ES-I3 (cell line): ENCODE measurements at regions not wholly inside any gene's neighbourhood (a gene's known extent, or its start where the extent isn't known, plus 50 kb on each side); places are given as distances from the start of the nearest gene placed in this dataset.

Experiments used
- H3K36me3 ChIP-seq: 2 replicates; pipeline ENCODE4 v1.6.1; 2013; ENCODE audit warnings: mild to moderate bottlenecking, low read length, control low read depth, moderate library complexity; ENCODE audit not compliant: insufficient read depth
- H3K4me1 ChIP-seq: 2 replicates; pipeline ENCODE4 v1.6.1; 2013; ENCODE audit warnings: mild to moderate bottlenecking, control low read depth, low read length; ENCODE audit not compliant: insufficient read depth
- H3K9ac ChIP-seq: 2 replicates; pipeline ENCODE4 v1.6.1; 2013; ENCODE audit warnings: low read depth, mild to moderate bottlenecking, low read length, moderate library complexity
- H3K9me3 ChIP-seq: 2 replicates; pipeline ENCODE4 v1.6.1; 2013; ENCODE audit warnings: mild to moderate bottlenecking, low read length, moderate library complexity; ENCODE audit not compliant: control insufficient read depth, insufficient read depth

DNA sequence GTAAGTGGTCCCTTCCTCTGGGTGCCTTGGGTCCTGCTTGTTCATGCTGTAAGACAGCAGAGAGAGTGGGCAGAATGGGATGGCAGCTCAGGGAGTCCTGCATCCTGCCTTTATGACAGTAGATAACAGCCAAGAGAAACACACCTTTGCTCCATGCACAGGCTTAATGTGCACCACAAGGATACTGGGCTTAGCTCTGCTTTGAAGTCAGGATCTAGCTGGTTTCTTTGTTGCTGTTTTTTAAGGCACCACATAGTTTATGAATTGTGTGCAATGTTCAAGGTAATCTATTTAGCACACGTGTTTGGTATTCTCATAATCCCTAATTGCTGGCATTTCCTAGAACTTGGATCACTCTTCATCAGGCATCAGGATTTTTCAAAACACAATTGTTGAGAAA, 239.5 kb upstream of the DCN start:
- Histone ChIP-seq H3K36me3 (no peaks in the 10 kb centered on the region), H3K4me1 (peaks cover 11% of the 10 kb centered on the region; the same call in 1 of the 2 replicates), H3K9me3 (no peaks in the 10 kb centered on the region), H3K9ac (no peak overlapping the region)

DNA sequence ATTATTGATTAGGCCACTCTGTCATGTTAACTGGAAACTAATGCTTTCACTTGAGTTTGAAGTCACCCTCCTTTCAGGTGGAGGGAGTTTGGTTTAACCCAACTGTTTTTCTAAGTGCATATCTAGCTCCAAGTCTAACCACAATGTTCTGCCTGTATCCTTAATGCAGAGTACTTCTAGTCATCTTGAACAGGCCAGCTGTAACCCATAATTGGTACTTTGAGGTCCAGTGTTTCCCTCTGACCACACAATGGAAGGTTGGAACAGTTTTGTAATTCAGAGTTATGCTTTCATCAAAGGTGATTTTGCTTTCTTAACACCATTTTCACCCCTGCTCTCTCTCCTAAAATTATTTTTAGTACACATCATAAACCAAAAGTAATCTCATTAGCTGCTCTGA, 237.2 kb upstream of the DCN start:
- H3K36me3 ChIP-seq = no peaks in the 10 kb centered on the region
- H3K9ac ChIP-seq = no peak overlapping the region
- peaks cover 11% of the 10 kb centered on the region; the same call in 1 of the 2 replicates for H3K4me1 ChIP-seq

DNA sequence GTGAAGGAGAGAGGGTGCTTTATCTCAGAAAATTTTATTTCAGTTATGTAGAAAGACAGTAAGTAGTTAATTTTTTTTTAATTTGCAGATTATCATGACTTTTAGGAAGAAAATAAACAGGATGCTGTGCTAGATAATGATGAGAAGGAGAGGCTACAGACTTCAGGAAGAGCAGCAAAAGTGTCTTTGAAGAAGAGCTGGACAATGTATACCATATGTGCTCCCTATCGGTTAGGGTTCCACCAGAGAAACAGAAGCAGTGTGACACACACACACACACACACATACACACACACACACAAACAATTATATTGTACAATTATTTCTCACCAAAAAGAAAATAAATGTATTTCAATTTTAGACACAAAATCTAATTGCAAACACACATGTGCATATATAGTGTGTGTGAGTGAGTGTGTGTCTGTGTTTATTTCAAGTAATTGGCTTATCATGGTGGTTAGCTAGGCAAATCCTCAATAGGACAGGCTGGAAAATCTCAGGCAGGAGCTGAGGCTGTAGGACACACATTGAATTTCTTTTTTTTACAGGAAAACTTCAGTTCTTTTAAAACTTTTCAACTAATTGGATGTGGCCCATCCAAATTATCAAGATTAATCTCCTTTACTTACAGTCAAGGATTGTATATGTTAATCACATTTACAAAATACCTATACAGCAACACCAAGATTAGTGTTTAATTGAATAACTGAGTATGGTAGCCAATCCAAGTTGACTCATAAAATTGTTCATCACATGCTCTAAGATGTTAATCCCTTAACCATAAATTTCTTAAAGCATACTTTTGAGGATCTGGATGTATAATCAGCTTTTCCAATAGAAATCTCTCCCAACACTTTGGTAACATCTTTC, 235.8 kb upstream of the DCN start:
- no peak overlapping the region for H3K9ac ChIP-seq
- H3K9me3 ChIP-seq = no peaks in the 10 kb centered on the region
- peaks cover 14% of the 10 kb centered on the region; the same call in 1 of the 2 replicates for H3K4me1 ChIP-seq
- H3K36me3 ChIP-seq = no peaks in the 10 kb centered on the region

More for the DNA sequence above, 237.2 kb upstream of the DCN start:
- H3K9me3 ChIP-seq = no peaks in the 10 kb centered on the region

DNA sequence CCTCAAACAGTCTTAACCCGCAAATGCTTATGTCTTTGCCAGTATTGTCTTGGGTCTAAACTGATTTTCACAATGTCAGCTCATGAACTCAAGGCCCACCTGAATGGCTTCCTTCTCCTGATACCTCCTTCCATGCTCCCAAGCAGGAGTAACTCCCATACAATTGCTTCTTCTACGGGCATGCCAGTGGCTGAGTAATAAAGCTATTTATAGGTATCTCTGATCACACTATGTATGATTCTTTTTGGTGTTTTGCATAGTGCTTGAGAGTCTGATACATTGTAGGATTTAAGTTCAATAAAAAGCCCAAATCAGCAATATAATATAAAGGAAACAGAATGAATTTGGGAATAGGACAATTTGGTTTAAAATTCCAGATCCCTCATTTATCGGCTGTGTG, 235.0 kb upstream of the DCN start:
- no peak overlapping the region for H3K9ac ChIP-seq
- H3K9me3 ChIP-seq = no peaks in the 10 kb centered on the region
- no peaks in the 10 kb centered on the region for H3K36me3 ChIP-seq
- H3K4me1 ChIP-seq = peaks cover 8% of the 10 kb centered on the region; the same call in 1 of the 2 replicates

- H3K9ac ChIP-seq = no peak overlapping the region
Observed at GRCh38 chr12:91414636-91415035, 232.0 kb upstream of the DCN start.

DNA sequence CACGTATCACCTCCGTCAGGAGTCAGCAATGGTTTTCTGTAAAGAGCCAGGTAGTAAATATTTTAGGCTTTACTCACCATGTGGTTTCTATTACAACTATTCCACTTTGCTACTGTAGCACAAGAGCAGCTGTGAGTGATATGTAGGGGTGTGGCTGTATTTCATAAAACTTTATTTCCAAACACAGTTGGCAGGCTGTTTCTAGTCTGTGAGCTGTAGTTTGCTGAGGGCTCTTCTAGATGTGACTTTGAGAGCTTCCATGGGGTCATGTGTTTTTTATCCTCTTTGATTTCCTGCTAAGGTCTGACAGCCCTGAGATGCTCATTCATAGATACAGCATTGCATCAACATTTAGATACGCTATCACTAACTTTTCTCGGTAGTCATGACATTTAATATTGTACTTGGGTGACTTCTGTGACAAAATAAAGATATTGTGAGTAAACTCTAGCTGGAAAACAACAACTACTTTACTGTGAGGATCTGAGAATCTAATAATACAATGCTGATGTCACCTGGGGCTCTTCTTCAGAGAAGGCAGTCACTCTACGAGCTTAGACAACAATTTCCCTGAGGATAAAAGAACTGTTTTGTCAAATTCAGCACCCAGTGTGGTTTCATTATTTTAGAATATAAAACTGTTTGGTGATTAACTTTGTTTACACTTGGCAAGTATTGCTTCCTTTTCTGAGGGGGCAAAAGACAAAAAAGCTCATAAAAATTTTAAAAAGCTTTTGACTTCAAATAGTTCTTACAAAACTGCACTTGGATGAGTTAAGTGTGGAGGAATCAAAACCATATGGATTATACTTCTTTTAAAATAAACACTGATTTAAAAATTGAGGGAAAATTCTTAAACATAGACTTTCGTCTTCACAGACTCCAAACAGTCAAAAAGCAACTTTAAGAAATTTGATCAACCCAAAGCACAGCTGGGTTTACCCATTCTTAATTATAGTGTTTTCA, 231.2 kb upstream of the DCN start:
- H3K9ac ChIP-seq = no peak overlapping the region
- H3K9me3 ChIP-seq = no peaks in the 10 kb centered on the region

More at GRCh38 chr12:91414636-91415035, 232.0 kb upstream of the DCN start:
- Histone ChIP-seq H3K36me3 (no peaks in the 10 kb centered on the region), H3K9me3 (no peaks in the 10 kb centered on the region), H3K4me1 (peaks cover 8% of the 10 kb centered on the region; the same call in 1 of the 2 replicates)

GRCh38 chr12:91406920-91407341, 224.3 kb upstream of the DCN start:
- Histone ChIP-seq H3K9ac (no peak overlapping the region), H3K9me3 (no peaks in the 10 kb centered on the region)

More for the DNA sequence above, 231.2 kb upstream of the DCN start:
- no peaks in the 10 kb centered on the region for H3K36me3 ChIP-seq
- peaks cover 8% of the 10 kb centered on the region; the same call in 1 of the 2 replicates for H3K4me1 ChIP-seq

GRCh38 chr12:91404441-91404840, 221.8 kb upstream of the DCN start:
- Histone ChIP-seq H3K36me3 (no peaks in the 10 kb centered on the region), H3K9me3 (no peaks in the 10 kb centered on the region), H3K4me1 (no peaks in the 10 kb centered on the region), H3K9ac (no peak overlapping the region)

More at GRCh38 chr12:91406920-91407341, 224.3 kb upstream of the DCN start:
- no peaks in the 10 kb centered on the region for H3K4me1 ChIP-seq
- H3K36me3 ChIP-seq = no peaks in the 10 kb centered on the region

DNA sequence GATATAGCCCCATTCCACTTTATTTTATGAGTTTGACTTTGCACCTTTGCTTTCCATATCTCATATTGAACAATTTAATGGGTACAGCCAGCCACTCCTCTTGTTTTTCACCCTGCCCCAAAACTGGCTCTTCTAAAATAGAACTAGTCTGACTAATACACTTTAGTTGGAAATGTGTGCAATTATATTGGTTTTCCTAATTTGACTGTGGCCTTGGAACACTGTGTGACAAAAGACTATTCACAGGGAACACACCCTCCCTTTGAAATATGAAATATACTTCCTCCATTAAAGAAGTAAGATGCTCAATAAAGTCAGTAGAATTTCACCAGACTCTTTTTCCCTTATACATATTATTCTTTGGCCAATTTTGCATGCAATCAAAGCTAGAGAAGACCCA, 218.6 kb upstream of the DCN start:
- Histone ChIP-seq H3K9ac (no peak overlapping the region), H3K36me3 (no peaks in the 10 kb centered on the region), H3K9me3 (no peaks in the 10 kb centered on the region), H3K4me1 (no peaks in the 10 kb centered on the region)

GRCh38 chr12:91400271-91400670, 217.7 kb upstream of the DCN start:
- no peaks in the 10 kb centered on the region for H3K4me1 ChIP-seq
- H3K36me3 ChIP-seq = no peaks in the 10 kb centered on the region
- no peaks in the 10 kb centered on the region for H3K9me3 ChIP-seq
- no peak overlapping the region for H3K9ac ChIP-seq

DNA sequence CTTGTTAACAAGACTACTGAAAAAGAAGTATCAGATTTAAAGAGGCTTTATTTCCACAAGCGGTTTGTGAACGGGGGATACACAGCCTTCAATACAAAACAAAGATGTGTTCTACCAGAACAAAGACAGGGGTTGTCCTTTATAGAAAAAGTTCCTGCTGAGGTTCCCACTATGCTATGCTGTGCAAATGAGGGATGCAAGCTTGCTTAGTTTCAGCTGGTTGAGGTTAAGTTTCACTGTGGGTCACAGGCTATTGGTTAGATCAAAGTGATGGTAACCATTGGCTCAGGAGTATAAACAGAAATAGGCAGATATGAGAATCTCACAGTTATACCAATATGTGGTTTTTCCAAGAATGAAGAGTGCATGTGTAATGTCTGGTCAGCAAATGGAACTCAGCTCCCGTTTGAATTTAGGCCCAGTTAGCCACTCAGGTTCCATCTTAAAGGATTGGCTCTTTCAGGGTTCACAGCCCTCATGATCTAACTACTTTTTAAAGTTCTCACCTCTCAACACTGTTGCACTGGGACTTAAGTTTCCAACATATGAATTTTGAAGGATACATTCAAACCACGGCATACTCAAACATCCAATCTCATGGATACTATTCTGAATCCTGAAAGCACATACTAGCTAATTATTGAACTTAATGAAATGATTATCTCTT, 215.4 kb upstream of the DCN start:
- Histone ChIP-seq H3K4me1 (no peaks in the 10 kb centered on the region), H3K9ac (no peak overlapping the region), H3K36me3 (no peaks in the 10 kb centered on the region), H3K9me3 (peaks cover 5% of the 10 kb centered on the region)

GRCh38 chr12:91396293-91396692, 213.7 kb upstream of the DCN start:
- Histone ChIP-seq H3K36me3 (no peaks in the 10 kb centered on the region), H3K9me3 (peaks cover 9% of the 10 kb centered on the region), H3K4me1 (no peaks in the 10 kb centered on the region), H3K9ac (no peak overlapping the region)

DNA sequence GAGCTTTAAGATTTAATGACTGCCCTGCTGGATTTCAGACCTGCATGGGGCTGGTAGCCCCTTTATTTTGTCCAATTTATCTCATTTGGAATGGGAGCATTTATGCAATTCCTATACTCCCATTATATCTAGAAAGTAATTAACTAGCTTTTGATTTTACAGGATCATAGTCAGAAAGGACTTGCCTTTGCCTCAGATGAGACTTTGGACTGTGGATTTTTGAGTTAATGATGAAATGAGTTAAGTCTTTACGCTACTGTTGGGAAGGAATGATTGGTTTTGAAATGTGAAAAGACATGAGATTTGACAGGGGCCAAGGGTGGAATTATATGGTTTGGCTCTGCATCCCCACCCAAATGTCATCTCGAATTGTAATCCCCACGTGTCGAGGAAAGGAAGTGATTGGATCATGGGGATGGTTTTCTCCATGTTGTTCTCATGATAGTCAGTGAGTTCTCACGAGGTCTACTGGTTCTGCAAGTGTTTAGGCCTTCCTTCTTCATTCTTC, 213.1 kb upstream of the DCN start:
- H3K36me3 ChIP-seq = no peaks in the 10 kb centered on the region
- no peak overlapping the region for H3K9ac ChIP-seq

GRCh38 chr12:91394903-91395302, 212.3 kb upstream of the DCN start:
- Histone ChIP-seq H3K4me1 (no peaks in the 10 kb centered on the region), H3K36me3 (no peaks in the 10 kb centered on the region), H3K9me3 (peaks cover 9% of the 10 kb centered on the region), H3K9ac (no peak overlapping the region)

More for the DNA sequence above, 213.1 kb upstream of the DCN start:
- Histone ChIP-seq H3K9me3 (peaks cover 9% of the 10 kb centered on the region), H3K4me1 (no peaks in the 10 kb centered on the region)
